ENCODE measurements at regions not wholly inside any gene's neighbourhood (a gene's known extent, or its start where the extent isn't known, plus 50 kb on each side); places are given as distances from the start of the nearest gene placed in this dataset.

DNA sequence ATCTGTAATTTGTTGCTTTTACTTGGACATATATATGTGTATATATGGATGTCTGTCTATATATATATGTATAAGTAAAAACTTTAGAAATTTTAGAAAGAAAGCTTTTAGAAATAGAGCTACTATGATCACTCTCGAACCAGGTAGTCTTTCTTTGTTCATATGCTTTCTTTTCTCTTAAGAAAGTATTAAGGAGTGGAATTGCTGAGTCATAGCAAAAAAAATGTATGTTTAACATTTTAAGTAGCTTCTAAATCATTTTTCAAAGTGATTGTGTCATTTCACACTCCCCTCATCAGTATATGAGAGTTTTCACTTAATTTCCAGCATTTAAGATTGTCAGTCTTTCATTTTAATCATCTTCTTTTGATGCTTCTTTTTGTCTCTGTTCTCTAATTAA is 447.9 kb upstream of the TECRL start:
- TF ChIP-seq, protein P1, sequence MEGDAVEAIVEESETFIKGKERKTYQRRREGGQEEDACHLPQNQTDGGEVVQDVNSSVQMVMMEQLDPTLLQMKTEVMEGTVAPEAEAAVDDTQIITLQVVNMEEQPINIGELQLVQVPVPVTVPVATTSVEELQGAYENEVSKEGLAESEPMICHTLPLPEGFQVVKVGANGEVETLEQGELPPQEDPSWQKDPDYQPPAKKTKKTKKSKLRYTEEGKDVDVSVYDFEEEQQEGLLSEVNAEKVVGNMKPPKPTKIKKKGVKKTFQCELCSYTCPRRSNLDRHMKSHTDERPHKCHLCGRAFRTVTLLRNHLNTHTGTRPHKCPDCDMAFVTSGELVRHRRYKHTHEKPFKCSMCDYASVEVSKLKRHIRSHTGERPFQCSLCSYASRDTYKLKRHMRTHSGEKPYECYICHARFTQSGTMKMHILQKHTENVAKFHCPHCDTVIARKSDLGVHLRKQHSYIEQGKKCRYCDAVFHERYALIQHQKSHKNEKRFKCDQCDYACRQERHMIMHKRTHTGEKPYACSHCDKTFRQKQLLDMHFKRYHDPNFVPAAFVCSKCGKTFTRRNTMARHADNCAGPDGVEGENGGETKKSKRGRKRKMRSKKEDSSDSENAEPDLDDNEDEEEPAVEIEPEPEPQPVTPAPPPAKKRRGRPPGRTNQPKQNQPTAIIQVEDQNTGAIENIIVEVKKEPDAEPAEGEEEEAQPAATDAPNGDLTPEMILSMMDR (IDR thresholded peaks at IDR 0.05) = no peak
- TF ChIP-seq POLR2A (IDR thresholded peaks at IDR 0.05) = no peak

Measured in uterus (tissue), 2 donors.